ENCODE measurements at regions not wholly inside any gene's neighbourhood (a gene's known extent, or its start where the extent isn't known, plus 50 kb on each side); places are given as distances from the start of the nearest gene placed in this dataset.

GRCh38 chr1:50357186-50357585 lies 66.1 kb downstream of the DMRTA2 start:
- dilution Hi-C loops (cut with MboI; ENCODE audit: extremely low pct_ligation_motif_present, low sequenced_read_pairs), result no loop called here

GRCh38 chr1:50354813-50355212 lies 68.4 kb downstream of the DMRTA2 start:
- H3K9me3 ChIP-seq (replicated peaks; ENCODE audit: control insufficient read depth, insufficient read depth, low read length), result no peaks in the 10 kb centered on the region
- H3K4me2 ChIP-seq (ENCODE audit: insufficient read depth, low read length), result no peak overlapping the region
- dilution Hi-C loops (cut with MboI; ENCODE audit: extremely low pct_ligation_motif_present, low sequenced_read_pairs), result no loop called here
- H2AFZ ChIP-seq (ENCODE audit: low read depth, low read length), result no peak overlapping the region
- H3K79me2 ChIP-seq (ENCODE audit: control insufficient read depth, insufficient read depth, low read length), result no peaks in the 10 kb centered on the region
- DNase-seq (ENCODE audit: low read depth, low spot score), result no peak
- peaks cover 3% of the 10 kb centered on the region for H3K4me1 ChIP-seq (ENCODE audit: control insufficient read depth, extremely low read depth, insufficient read depth, low read length)
- no TSS peak for BruUV-seq (replicated peaks)
- peaks cover 2 to 6% of the 10 kb centered on the region in 2 experiments for H3K27me3 ChIP-seq (ENCODE audit: control insufficient read depth in 2 of 2, insufficient read depth in 2 of 2, low read length in 2 of 2)
- H3K9me1 ChIP-seq (replicated peaks; ENCODE audit: control insufficient read depth, extremely low read depth, insufficient read depth, low read length), result no peaks in the 10 kb centered on the region
- no peaks in the 10 kb centered on the region for H4K20me1 ChIP-seq (replicated peaks; ENCODE audit: control insufficient read depth, extremely low read depth, insufficient read depth, low read length)
- intact Hi-C loops (cut with micrococcal nuclease), result no loop called here
- H3K9ac ChIP-seq (replicated peaks; ENCODE audit: extremely low read depth, insufficient read depth, low read length), result no peak overlapping the region
- H3K4me3 ChIP-seq (replicated peaks in 1 of 3; ENCODE audit: insufficient read depth in 1 of 3, low read depth in 1 of 3, low read length in 3 of 3), result no peak overlapping the region
- TF ChIP-seq FOS (IDR thresholded peaks at IDR 0.05; ENCODE audit: borderline replicate concordance, insufficient read depth, low read length) (no peak), POLR2AphosphoS5 (IDR thresholded peaks at IDR 0.05; ENCODE audit: insufficient read depth, low read depth, low read length) (no peak), MAX (IDR thresholded peaks at IDR 0.05; ENCODE audit: insufficient read depth, insufficient read length) (no peak), MYC (IDR thresholded peaks at IDR 0.05; ENCODE audit: low read depth, low read length) (no peak), JUN (IDR thresholded peaks at IDR 0.05; ENCODE audit: borderline replicate concordance, insufficient read depth, insufficient read length, low read depth) (no peak), GATA2 (IDR thresholded peaks at IDR 0.05; ENCODE audit: insufficient read depth, insufficient read length, low read depth, low read length) (no peak), POLR2A (IDR thresholded peaks at IDR 0.05; ENCODE audit: low read depth, low read length) (no peak), EZH2 (IDR thresholded peaks at IDR 0.05; ENCODE audit: borderline replicate concordance, low read depth, low read length, severe bottlenecking) (no peak), CTCF (IDR thresholded peaks at IDR 0.05; ENCODE audit: extremely low read depth in 1 of 2, insufficient read depth in 1 of 2, low read depth in 1 of 2, low read length in 2 of 2) (no peak)
- POLR2A ChIA-PET, result no interaction called here
- CTCF ChIA-PET, result no interaction called here
- FAIRE-seq, result no peak
- H3K27ac ChIP-seq (ENCODE audit: insufficient read depth, low read depth, low read length), result no peak overlapping the region
- H3K36me3 ChIP-seq (ENCODE audit: control insufficient read depth in 2 of 2, extremely low read depth in 1 of 2, insufficient read depth in 2 of 2, low read length in 2 of 2), result no peaks in the 10 kb centered on the region

More at GRCh38 chr1:50357186-50357585, 66.1 kb downstream of the DMRTA2 start:
- no peaks in the 10 kb centered on the region for H3K79me2 ChIP-seq (ENCODE audit: control insufficient read depth, insufficient read depth, low read length)
- no peak for DNase-seq (ENCODE audit: low read depth, low spot score)
- peaks cover 3% of the 10 kb centered on the region for H3K4me1 ChIP-seq (ENCODE audit: control insufficient read depth, extremely low read depth, insufficient read depth, low read length)
- H3K36me3 ChIP-seq (ENCODE audit: control insufficient read depth in 2 of 2, extremely low read depth in 1 of 2, insufficient read depth in 2 of 2, low read length in 2 of 2), result no peaks in the 10 kb centered on the region
- no peak overlapping the region for H3K4me3 ChIP-seq (replicated peaks in 1 of 3; ENCODE audit: insufficient read depth in 1 of 3, low read depth in 1 of 3, low read length in 3 of 3)
- CTCF ChIA-PET, result no interaction called here
- POLR2A ChIA-PET, result no interaction called here
- H3K9ac ChIP-seq (replicated peaks; ENCODE audit: extremely low read depth, insufficient read depth, low read length), result no peak overlapping the region
- BruUV-seq (replicated peaks), result no TSS peak
- H3K27ac ChIP-seq (ENCODE audit: insufficient read depth, low read depth, low read length), result no peak overlapping the region
- no peak for TF ChIP-seq GATA2 (IDR thresholded peaks at IDR 0.05; ENCODE audit: insufficient read depth, insufficient read length, low read depth, low read length)
- intact Hi-C loops (cut with micrococcal nuclease), result no loop called here
- H3K9me1 ChIP-seq (replicated peaks; ENCODE audit: control insufficient read depth, extremely low read depth, insufficient read depth, low read length), result no peaks in the 10 kb centered on the region
- H4K20me1 ChIP-seq (replicated peaks; ENCODE audit: control insufficient read depth, extremely low read depth, insufficient read depth, low read length), result no peaks in the 10 kb centered on the region
- no peak for FAIRE-seq
- no peak overlapping the region for H2AFZ ChIP-seq (ENCODE audit: low read depth, low read length)
- H3K9me3 ChIP-seq (replicated peaks; ENCODE audit: control insufficient read depth, insufficient read depth, low read length), result no peaks in the 10 kb centered on the region
- peaks cover 2 to 6% of the 10 kb centered on the region in 2 experiments for H3K27me3 ChIP-seq (ENCODE audit: control insufficient read depth in 2 of 2, insufficient read depth in 2 of 2, low read length in 2 of 2)
- no peak overlapping the region for H3K4me2 ChIP-seq (ENCODE audit: insufficient read depth, low read length)
